A673 (cell line): ENCODE measurements at regions not wholly inside any gene's neighbourhood (a gene's known extent, or its start where the extent isn't known, plus 50 kb on each side); places are given as distances from the start of the nearest gene placed in this dataset.

Source experiments
- BruUV-seq: library from RNA; stranded (reverse); fragments of 400-500 nt; replicated peaks from 2 replicates; lab custom pipeline; 2021; lab: Mats Ljungman, UMichigan
- CTCF ChIA-PET: fragments of 300-600 bp; sonication (Branson Sonifier 250); formaldehyde crosslinking; loops from one replicate; lab custom pipeline; 2022; ENCODE audit warnings: antibody characterized with exemption; lab: Charles Lee
- POLR2A ChIA-PET: fragments of 300-600 bp; sonication (Branson Sonifier 250); formaldehyde crosslinking; loops from one replicate; lab custom pipeline; 2022; ENCODE audit warnings: antibody characterized with exemption; ENCODE audit not compliant: low non-redundant PET; lab: Charles Lee
- DNase-seq: peaks from one replicate; pipeline ENCODE4 v3.0.0-alpha.2; 2015; ENCODE audit warnings: low spot score
- H3K27ac ChIP-seq: fragments of 200-600 bp; sonication (generic); 2 replicates; pipeline ENCODE4 v1.5.1; 2016; ENCODE audit warnings: mixed run types, low read depth, mild to moderate bottlenecking, mixed read lengths, antibody characterized with exemption, low read length; ENCODE audit not compliant: poor library complexity, severe bottlenecking
- H3K27me3 ChIP-seq: fragments of 200-600 bp; sonication (generic); replicated peaks from 2 replicates; pipeline ENCODE4 v1.6.1; 2017; ENCODE audit warnings: mixed run types, low read depth, mild to moderate bottlenecking, mixed read lengths, antibody characterized with exemption, low read length; ENCODE audit not compliant: insufficient read depth, poor library complexity
- H3K36me3 ChIP-seq: fragments of 200-600 bp; sonication (generic); 2 replicates; pipeline ENCODE4 v1.6.1; 2016; ENCODE audit warnings: mixed run types, mild to moderate bottlenecking, mixed read lengths, antibody characterized with exemption, low read length; ENCODE audit not compliant: insufficient read depth, poor library complexity, severe bottlenecking
- H3K4me1 ChIP-seq: fragments of 200-600 bp; sonication (generic); 2 replicates; pipeline ENCODE4 v1.6.1; 2017; ENCODE audit warnings: mixed run types, mild to moderate bottlenecking, mixed read lengths, antibody characterized with exemption, low read length; ENCODE audit not compliant: insufficient read depth, poor library complexity, severe bottlenecking
- H3K4me3 ChIP-seq: fragments of 200-600 bp; sonication (generic); 2 replicates; pipeline ENCODE4 v1.5.1; 2016; ENCODE audit warnings: low read depth, mixed run types, mild to moderate bottlenecking, mixed read lengths, low read length; ENCODE audit not compliant: poor library complexity, severe bottlenecking
- H3K9me3 ChIP-seq: fragments of 200-600 bp; sonication (generic); 2 replicates; pipeline ENCODE4 v1.6.1; 2016; ENCODE audit warnings: mixed run types, low read depth, mild to moderate bottlenecking, mixed read lengths, antibody characterized with exemption, low read length; ENCODE audit not compliant: poor library complexity, severe bottlenecking
- EZH2 ChIP-seq: fragments of 200-600 bp; sonication (generic); IDR thresholded peaks from 2 replicates; pipeline ENCODE4 v1.6.1; 2017; ENCODE audit warnings: borderline replicate concordance, low read depth, mild to moderate bottlenecking, mixed read lengths, antibody characterized with exemption, low read length; ENCODE audit not compliant: poor library complexity, severe bottlenecking
- intact Hi-C: fragments of 100-400 bp; cut with micrococcal nuclease; formaldehyde crosslinking; loops from one replicate; pipeline ENCODE4 v1.10.0; 2022; ENCODE audit not compliant: unreplicated experiment
- TF ChIP-seq, protein P1 (sequence below): fragments of 300-800, 200-600 bp; sonication (generic); conservative IDR thresholded peaks from 2 replicates; pipeline ENCODE4 v1.5.1; 2017; ENCODE audit warnings: low read depth, mild to moderate bottlenecking, antibody characterized with exemption, low read length, moderate library complexity, mixed read lengths

DNA sequence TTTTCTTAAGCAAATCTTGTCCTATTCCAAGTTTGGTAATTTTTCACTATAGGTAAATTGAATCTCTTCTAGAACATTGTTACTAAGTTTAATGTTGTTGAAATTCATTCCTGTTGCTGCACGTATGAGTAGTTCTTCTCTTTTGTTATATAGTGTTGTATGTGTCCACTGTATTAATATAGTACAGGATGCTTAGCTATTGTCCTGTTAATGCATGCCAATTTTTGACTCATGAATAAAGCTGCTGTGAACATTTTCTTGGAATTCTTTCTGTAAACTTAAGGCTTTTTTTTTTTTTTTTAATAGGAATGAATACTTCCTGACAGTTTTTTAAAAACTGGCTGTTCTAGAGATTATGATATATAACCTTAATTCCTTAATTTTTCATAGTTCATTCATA lies 326.9 kb downstream of the SLC4A3 start:
- Histone ChIP-seq H3K4me3 (no peak overlapping the region), H3K36me3 (no peaks in the 10 kb centered on the region), H3K27ac (no peak overlapping the region), H3K27me3 (no peaks in the 10 kb centered on the region), H3K4me1 (no peaks in the 10 kb centered on the region), H3K9me3 (peaks cover 9% of the 10 kb centered on the region)
- BruUV-seq: no TSS peak
- intact Hi-C loops: no loop called here
- no peak for TF ChIP-seq EZH2
- TF ChIP-seq, protein P1, sequence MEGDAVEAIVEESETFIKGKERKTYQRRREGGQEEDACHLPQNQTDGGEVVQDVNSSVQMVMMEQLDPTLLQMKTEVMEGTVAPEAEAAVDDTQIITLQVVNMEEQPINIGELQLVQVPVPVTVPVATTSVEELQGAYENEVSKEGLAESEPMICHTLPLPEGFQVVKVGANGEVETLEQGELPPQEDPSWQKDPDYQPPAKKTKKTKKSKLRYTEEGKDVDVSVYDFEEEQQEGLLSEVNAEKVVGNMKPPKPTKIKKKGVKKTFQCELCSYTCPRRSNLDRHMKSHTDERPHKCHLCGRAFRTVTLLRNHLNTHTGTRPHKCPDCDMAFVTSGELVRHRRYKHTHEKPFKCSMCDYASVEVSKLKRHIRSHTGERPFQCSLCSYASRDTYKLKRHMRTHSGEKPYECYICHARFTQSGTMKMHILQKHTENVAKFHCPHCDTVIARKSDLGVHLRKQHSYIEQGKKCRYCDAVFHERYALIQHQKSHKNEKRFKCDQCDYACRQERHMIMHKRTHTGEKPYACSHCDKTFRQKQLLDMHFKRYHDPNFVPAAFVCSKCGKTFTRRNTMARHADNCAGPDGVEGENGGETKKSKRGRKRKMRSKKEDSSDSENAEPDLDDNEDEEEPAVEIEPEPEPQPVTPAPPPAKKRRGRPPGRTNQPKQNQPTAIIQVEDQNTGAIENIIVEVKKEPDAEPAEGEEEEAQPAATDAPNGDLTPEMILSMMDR: no peak
- ChIA-PET CTCF (no interaction called here), POLR2A (no interaction called here)
- DNase-seq: no peak

DNA sequence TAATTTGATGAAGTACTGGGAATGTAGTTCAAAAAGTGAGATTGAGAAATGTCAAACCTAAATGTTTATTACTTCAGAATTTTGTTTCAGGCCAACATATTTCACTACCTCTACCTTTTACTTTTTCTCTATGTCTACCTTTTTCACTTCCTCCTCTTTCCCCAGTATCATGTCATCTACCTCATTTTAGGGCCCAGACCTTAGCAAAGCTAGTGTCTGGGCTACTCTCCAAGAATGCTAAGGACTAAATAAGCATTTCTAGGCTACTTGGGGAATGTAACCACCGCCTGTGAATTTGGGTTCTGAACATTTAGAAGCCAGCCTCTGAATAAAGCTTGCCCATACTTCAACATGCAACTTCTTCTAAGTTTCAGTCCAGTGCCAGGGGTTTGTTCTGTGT lies 330.4 kb downstream of the SLC4A3 start:
- TF ChIP-seq, protein P1: no peak
- no peak for TF ChIP-seq EZH2
- peaks cover 9% of the 10 kb centered on the region for H3K9me3 ChIP-seq
- no peaks in the 10 kb centered on the region for H3K4me1 ChIP-seq
- no peak overlapping the region for H3K4me3 ChIP-seq
- intact Hi-C loops: no loop called here
- BruUV-seq: no TSS peak
- no peak for DNase-seq
- no peaks in the 10 kb centered on the region for H3K27me3 ChIP-seq
- no peak overlapping the region for H3K27ac ChIP-seq
- POLR2A ChIA-PET: no interaction called here
- CTCF ChIA-PET: no interaction called here
- no peaks in the 10 kb centered on the region for H3K36me3 ChIP-seq

DNA sequence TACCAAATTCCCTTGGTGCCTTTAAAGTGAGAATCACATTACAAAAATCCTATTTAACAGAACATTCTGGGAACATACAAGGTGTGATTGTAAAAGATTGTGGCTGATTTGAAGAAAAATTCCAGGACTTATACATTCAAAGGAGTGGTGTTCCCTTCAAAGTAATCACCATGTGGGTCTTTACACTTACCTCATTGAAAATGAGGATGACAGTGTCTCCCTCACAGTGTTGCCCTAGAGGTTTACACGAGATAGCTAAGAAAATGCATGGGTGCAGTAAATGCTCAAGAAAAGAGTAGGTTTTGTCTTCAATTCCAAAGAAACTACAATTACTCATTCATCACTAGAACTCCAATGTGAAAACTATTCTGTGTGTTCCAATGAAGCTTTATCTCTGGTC lies 331.5 kb downstream of the SLC4A3 start:
- no TSS peak for BruUV-seq

More for the DNA sequence above, 331.5 kb downstream of the SLC4A3 start:
- ChIA-PET CTCF (interaction anchor here (0.5 kb wide), 1 partner anchor 41 kb away, joined by 3 read pairs; no protein-coding TSS in a partner anchor), POLR2A (interaction anchor here (0.7 kb wide), 1 partner anchor 57 kb away, joined by 3 read pairs; no protein-coding TSS in a partner anchor)
- no peak for DNase-seq
- intact Hi-C loops: no loop called here
- TF ChIP-seq EZH2: no peak
- TF ChIP-seq, protein P1: no peak
- H3K4me3 ChIP-seq: no peak overlapping the region
- no peaks in the 10 kb centered on the region for H3K4me1 ChIP-seq
- H3K27ac ChIP-seq: no peak overlapping the region
- no peaks in the 10 kb centered on the region for H3K27me3 ChIP-seq
- H3K36me3 ChIP-seq: no peaks in the 10 kb centered on the region
- peaks cover 9% of the 10 kb centered on the region for H3K9me3 ChIP-seq
